ENCODE measurements at regions not wholly inside any gene's neighbourhood (a gene's known extent, or its start where the extent isn't known, plus 50 kb on each side); places are given as distances from the start of the nearest gene placed in this dataset.
"Not testable (repeated sequence)": the region's sequence is repeated elsewhere in the genome, so short reads cannot be mapped to it uniquely, and the experiment has no call there.

GRCh38 chr5:125245216-125245615, 498.8 kb upstream of the ZNF608 start:
- no peak for DNase-seq (ENCODE audit: low read depth, low spot score)

- DNase-seq (ENCODE audit: low read depth, low spot score), result no peak
Observed at GRCh38 chr5:125249400-125249799, 503.0 kb upstream of the ZNF608 start.

GRCh38 chr5:125251703-125252102, 505.3 kb upstream of the ZNF608 start:
- no peak for DNase-seq (ENCODE audit: low read depth, low spot score)

GRCh38 chr5:125253634-125254033, 507.2 kb upstream of the ZNF608 start:
- not testable (repeated sequence) for DNase-seq (ENCODE audit: low read depth, low spot score)

GRCh38 chr5:125254267-125254666, 507.8 kb upstream of the ZNF608 start:
- no peak for DNase-seq (ENCODE audit: low read depth, low spot score)

- DNase-seq (ENCODE audit: low read depth, low spot score), result no peak
Observed at GRCh38 chr5:125256296-125256695, 509.9 kb upstream of the ZNF608 start.

- no peak for DNase-seq (ENCODE audit: low read depth, low spot score)
Observed at GRCh38 chr5:125257057-125257972, 510.9 kb upstream of the ZNF608 start.

GRCh38 chr5:125257997-125258396, 511.6 kb upstream of the ZNF608 start:
- no peak for DNase-seq (ENCODE audit: low read depth, low spot score)

GRCh38 chr5:125258615-125259014, 512.2 kb upstream of the ZNF608 start:
- DNase-seq (ENCODE audit: low read depth, low spot score), result no peak

GRCh38 chr5:125261505-125262250, 515.2 kb upstream of the ZNF608 start:
- DNase-seq (ENCODE audit: low read depth, low spot score), result no peak

- no peak for DNase-seq (ENCODE audit: low read depth, low spot score)
Observed at GRCh38 chr5:125262782-125263181, 516.3 kb upstream of the ZNF608 start.

GRCh38 chr5:125263356-125263755, 516.9 kb upstream of the ZNF608 start:
- DNase-seq (ENCODE audit: low read depth, low spot score), result no peak

- DNase-seq (ENCODE audit: low read depth, low spot score), result no peak
Observed at GRCh38 chr5:125266106-125266505, 519.7 kb upstream of the ZNF608 start.

- DNase-seq (ENCODE audit: low read depth, low spot score), result no peak
Observed at GRCh38 chr5:125267636-125268248, 521.3 kb upstream of the ZNF608 start.

GRCh38 chr5:125269926-125270325, 523.5 kb upstream of the ZNF608 start:
- no peak for DNase-seq (ENCODE audit: low read depth, low spot score)

- DNase-seq (ENCODE audit: low read depth, low spot score), result no peak
Observed at GRCh38 chr5:125272357-125272756, 525.9 kb upstream of the ZNF608 start.

GRCh38 chr5:125274211-125274610, 527.8 kb upstream of the ZNF608 start:
- no peak for DNase-seq (ENCODE audit: low read depth, low spot score)

GRCh38 chr5:125274938-125275724, 528.7 kb upstream of the ZNF608 start:
- DNase-seq (ENCODE audit: low read depth, low spot score), result no peak

GRCh38 chr5:125275725-125276090, 529.3 kb upstream of the ZNF608 start:
- no peak for DNase-seq (ENCODE audit: low read depth, low spot score)

- DNase-seq (ENCODE audit: low read depth, low spot score), result no peak
Observed at GRCh38 chr5:125276096-125276495, 529.7 kb upstream of the ZNF608 start.

- DNase-seq (ENCODE audit: low read depth, low spot score), result no peak
Observed at GRCh38 chr5:125277494-125278154, 531.2 kb upstream of the ZNF608 start.

All from activated CD4-positive, CD25-positive, alpha-beta regulatory T cell treated with anti-CD3 and anti-CD28 coated beads, Interleukin-2, amount 50 U/mL, for 16 hours (primary cell).